Left renal cortex interstitium (tissue), 4 donors: ENCODE measurements at regions not wholly inside any gene's neighbourhood (a gene's known extent, or its start where the extent isn't known, plus 50 kb on each side); places are given as distances from the start of the nearest gene placed in this dataset.

Experiments used
- DNase-seq, 4 donors: peaks; one replicate each; pipeline ENCODE4 v3.0.0-alpha.2; 2013; ENCODE audit warnings: low read depth in 4 of 4, low spot score in 2 of 4, missing footprints in 1 of 4

GRCh38 chr13:40502236-40502635 is 164.2 kb downstream of the FOXO1 start:
- no peak for DNase-seq

- DNase-seq, result no peak
Measured at GRCh38 chr13:40503011-40503410, 163.4 kb downstream of the FOXO1 start.

GRCh38 chr13:40503966-40504591 is 162.4 kb downstream of the FOXO1 start:
- no peak for DNase-seq

- DNase-seq, result no peak
Measured at GRCh38 chr13:40504641-40505040, 161.8 kb downstream of the FOXO1 start.

- DNase-seq, result no peak
Measured at GRCh38 chr13:40505196-40505595, 161.2 kb downstream of the FOXO1 start.
